Peyer's patch (tissue), 4 donors: ENCODE measurements at regions not wholly inside any gene's neighbourhood (a gene's known extent, or its start where the extent isn't known, plus 50 kb on each side); places are given as distances from the start of the nearest gene placed in this dataset.

Source experiments
- DNase-seq, 3 donors: peaks; one replicate each; pipeline ENCODE4 v3.0.0-alpha.2; 2017 to 2019
- H3K27ac ChIP-seq, 4 donors: fragments of 200-600 bp; sonication (generic); one replicate each; pipeline ENCODE4 v1.5.1; 2016 to 2019
- H3K27me3 ChIP-seq, 2 donors: fragments of 200-600 bp; sonication (generic); one replicate each; pipeline ENCODE4 v1.5.1; 2019
- H3K36me3 ChIP-seq, 3 donors: fragments of 200-600 bp; sonication (generic); one replicate each; pipeline ENCODE4 v1.5.1; 2016 to 2019
- H3K4me1 ChIP-seq, 4 donors: fragments of 200-600 bp; sonication (generic); one replicate each; pipeline ENCODE4 v1.5.1; 2016 to 2019
- H3K4me3 ChIP-seq, 4 donors: fragments of 200-600 bp; sonication (generic); 1 replicate in 3 of 4; 2 replicates in 1 of 4; pipeline ENCODE4 v1.5.1; 2016 to 2019; ENCODE audit warnings: mild to moderate bottlenecking in 1 of 4
- H3K9me3 ChIP-seq, 4 donors: fragments of 200-600 bp; sonication (generic); one replicate each; pipeline ENCODE4 v1.5.1; 2016 to 2019; ENCODE audit warnings: mild to moderate bottlenecking in 1 of 4
- POLR2A ChIP-seq, 2 donors: fragments of 450-650 bp; IDR thresholded peaks; one replicate each; pipeline ENCODE4 v1.5.1; 2017; ENCODE audit warnings: antibody characterized with exemption in 2 of 2, mild to moderate bottlenecking in 2 of 2, moderate library complexity in 2 of 2
- TF ChIP-seq, protein P1 (sequence below), 6 experiments: fragments of 450-650 bp in 4 of 6; fragments of 200-600 bp in 2 of 6; sonication (generic) in 1 of 6; IDR thresholded peaks; one replicate each; pipeline ENCODE4 v1.5.1; 2017 to 2019; ENCODE audit warnings: antibody characterized with exemption in 6 of 6, mild to moderate bottlenecking in 3 of 6, moderate library complexity in 1 of 6

DNA sequence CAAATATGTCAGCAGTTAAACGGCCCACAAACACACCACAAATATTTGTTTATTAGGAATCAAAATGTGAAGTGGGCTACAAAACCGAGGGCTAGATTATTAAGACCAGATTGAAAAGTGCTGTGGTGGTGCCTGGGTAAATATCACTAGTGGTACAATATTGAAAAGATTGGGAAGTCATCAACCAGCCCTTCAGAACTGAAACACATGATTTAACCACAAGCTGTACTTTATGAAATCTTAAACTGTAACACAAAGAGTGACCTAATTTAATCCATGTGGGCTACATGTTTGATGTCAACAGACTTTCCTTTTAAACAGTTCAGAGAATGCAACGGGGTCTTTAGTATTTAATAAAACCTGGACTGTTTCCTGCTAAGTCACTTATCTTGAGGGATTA, 182.3 kb downstream of the SPATA31D1 start:
- no peak overlapping the region for H3K4me3 ChIP-seq
- TF ChIP-seq, protein P1, sequence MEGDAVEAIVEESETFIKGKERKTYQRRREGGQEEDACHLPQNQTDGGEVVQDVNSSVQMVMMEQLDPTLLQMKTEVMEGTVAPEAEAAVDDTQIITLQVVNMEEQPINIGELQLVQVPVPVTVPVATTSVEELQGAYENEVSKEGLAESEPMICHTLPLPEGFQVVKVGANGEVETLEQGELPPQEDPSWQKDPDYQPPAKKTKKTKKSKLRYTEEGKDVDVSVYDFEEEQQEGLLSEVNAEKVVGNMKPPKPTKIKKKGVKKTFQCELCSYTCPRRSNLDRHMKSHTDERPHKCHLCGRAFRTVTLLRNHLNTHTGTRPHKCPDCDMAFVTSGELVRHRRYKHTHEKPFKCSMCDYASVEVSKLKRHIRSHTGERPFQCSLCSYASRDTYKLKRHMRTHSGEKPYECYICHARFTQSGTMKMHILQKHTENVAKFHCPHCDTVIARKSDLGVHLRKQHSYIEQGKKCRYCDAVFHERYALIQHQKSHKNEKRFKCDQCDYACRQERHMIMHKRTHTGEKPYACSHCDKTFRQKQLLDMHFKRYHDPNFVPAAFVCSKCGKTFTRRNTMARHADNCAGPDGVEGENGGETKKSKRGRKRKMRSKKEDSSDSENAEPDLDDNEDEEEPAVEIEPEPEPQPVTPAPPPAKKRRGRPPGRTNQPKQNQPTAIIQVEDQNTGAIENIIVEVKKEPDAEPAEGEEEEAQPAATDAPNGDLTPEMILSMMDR (IDR thresholded peaks at IDR 0.05), result no peak
- TF ChIP-seq POLR2A (IDR thresholded peaks at IDR 0.05), result no peak
- no peaks in the 10 kb centered on the region for H3K4me1 ChIP-seq

DNA sequence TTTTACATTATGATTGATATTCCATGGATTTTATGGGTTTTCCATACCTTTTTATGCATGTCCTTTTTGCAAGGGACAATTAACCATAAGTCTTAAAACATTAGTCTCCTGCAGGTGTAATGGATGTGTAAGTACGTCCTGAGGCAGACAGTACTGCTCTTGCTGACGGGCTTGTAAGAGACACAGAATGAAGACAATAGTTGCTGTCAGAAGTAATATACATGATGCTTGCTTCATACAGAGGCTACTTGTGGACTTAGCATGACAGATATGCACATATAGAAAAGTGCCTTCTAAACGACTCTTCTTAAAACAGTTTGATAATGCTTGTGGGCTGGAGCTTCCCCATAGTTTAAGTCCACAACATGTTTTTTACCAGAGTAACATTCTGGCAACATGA, 182.7 kb downstream of the SPATA31D1 start:
- TF ChIP-seq POLR2A (IDR thresholded peaks at IDR 0.05), result no peak
- TF ChIP-seq, protein P1 (IDR thresholded peaks at IDR 0.05), result no peak

More for the DNA sequence above, 182.3 kb downstream of the SPATA31D1 start:
- H3K27ac ChIP-seq, result no peak overlapping the region
- no peaks in the 10 kb centered on the region for H3K36me3 ChIP-seq
- H3K27me3 ChIP-seq, result no peaks in the 10 kb centered on the region
- no peaks in the 10 kb centered on the region for H3K9me3 ChIP-seq
- no peak for DNase-seq

DNA sequence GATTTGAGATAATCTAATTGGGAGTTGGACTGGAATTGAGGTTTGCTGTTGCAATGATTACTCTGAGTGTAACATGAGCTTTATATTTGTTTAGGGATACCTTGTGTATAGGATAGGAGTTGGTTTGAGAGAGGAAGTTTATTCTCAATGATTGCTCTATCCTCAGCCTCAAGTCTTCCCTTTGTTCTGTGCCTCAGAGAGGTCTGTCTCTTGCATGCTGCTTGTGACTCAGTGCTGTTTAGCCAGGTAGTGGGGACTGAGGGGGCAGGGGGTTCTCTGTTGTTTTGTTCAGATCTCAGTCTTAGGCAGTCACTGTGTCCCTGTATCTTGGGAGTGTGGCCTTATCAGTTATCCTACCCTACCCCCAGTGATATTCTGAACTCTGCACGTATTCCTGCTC, 192.1 kb downstream of the SPATA31D1 start:
- Histone ChIP-seq H3K4me3 (no peak overlapping the region), H3K27ac (no peak overlapping the region), H3K9me3 (no peaks in the 10 kb centered on the region), H3K36me3 (no peaks in the 10 kb centered on the region), H3K27me3 (no peaks in the 10 kb centered on the region), H3K4me1 (no peaks in the 10 kb centered on the region)
- DNase-seq, result no peak
- TF ChIP-seq, protein P1 (IDR thresholded peaks at IDR 0.05), result no peak
- no peak for TF ChIP-seq POLR2A (IDR thresholded peaks at IDR 0.05)

More for the DNA sequence above, 182.7 kb downstream of the SPATA31D1 start:
- H3K4me1 ChIP-seq, result no peaks in the 10 kb centered on the region
- H3K27me3 ChIP-seq, result no peaks in the 10 kb centered on the region
- no peak for DNase-seq
- H3K9me3 ChIP-seq, result no peaks in the 10 kb centered on the region
- H3K36me3 ChIP-seq, result no peaks in the 10 kb centered on the region
- no peak overlapping the region for H3K4me3 ChIP-seq
- no peak overlapping the region for H3K27ac ChIP-seq

DNA sequence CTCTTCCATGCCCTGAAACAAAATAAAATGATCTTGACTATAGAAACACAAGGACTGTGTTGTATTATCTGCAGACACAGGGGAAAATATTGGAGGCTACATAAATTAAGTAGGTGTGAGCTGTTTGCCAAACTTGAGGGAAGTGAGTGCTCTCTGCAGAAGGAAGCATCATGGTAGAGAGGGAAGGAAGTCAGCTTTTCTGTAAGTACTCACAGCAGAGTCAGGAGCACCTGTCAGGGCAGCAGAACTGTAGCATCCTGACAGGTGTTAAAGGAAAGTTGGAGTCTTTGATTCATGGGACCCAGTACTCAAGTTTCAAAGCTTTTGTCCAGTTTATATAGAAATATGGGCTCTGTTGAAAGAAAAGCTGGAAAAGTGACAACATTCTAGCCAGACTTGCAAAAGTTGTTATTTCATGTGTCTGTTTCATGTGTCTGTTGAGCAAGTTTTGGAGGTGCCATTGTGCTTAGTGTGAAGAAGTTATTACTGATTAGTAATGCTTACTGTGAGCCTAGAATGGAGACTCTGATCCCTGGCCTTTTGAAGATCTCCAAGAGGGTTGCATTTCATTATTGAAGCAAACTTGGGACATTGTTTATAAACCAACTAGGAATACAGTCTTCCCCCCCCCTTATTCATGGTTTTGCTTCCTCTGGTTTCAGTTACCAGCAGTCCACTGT, 194.7 kb downstream of the SPATA31D1 start:
- Histone ChIP-seq H3K4me1 (no peaks in the 10 kb centered on the region), H3K27ac (no peak overlapping the region), H3K4me3 (no peak overlapping the region), H3K27me3 (no peaks in the 10 kb centered on the region), H3K36me3 (no peaks in the 10 kb centered on the region), H3K9me3 (no peaks in the 10 kb centered on the region)
- no peak for DNase-seq
- no peak for TF ChIP-seq POLR2A (IDR thresholded peaks at IDR 0.05)
- TF ChIP-seq, protein P1 (IDR thresholded peaks at IDR 0.05), result no peak

DNA sequence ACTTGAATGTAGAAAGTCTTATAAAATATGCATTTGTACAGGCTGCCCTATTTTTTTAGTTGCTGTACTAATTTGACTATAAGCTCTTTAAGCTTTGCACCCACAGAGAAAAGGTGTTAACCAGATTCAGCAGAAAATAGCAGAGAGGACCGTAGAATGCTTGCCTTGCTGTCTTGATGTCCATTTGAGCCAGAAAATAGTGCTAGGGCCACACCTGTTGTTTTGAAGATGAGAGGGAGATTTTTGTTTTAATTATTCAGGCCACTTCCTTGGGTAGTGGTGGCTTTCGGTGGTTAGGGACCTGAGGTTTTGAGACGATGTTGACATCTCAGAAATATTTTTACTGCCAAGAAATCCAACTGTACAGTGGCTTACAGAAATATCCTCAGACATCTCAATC, 196.0 kb downstream of the SPATA31D1 start:
- no peaks in the 10 kb centered on the region for H3K4me1 ChIP-seq
- no peak overlapping the region for H3K4me3 ChIP-seq
- TF ChIP-seq, protein P1 (IDR thresholded peaks at IDR 0.05), result no peak
- TF ChIP-seq POLR2A (IDR thresholded peaks at IDR 0.05), result no peak
- no peaks in the 10 kb centered on the region for H3K27me3 ChIP-seq
- H3K27ac ChIP-seq, result no peak overlapping the region
- no peaks in the 10 kb centered on the region for H3K36me3 ChIP-seq
- peak in 1 of 3 donors; percentile 19 for DNase-seq
- no peaks in the 10 kb centered on the region for H3K9me3 ChIP-seq
